NAMALWA (cell line): ENCODE measurements at regions not wholly inside any gene's neighbourhood (a gene's known extent, or its start where the extent isn't known, plus 50 kb on each side); places are given as distances from the start of the nearest gene placed in this dataset.

Source experiments
- DNase-seq: peaks from one replicate; pipeline ENCODE4 v3.0.0-alpha.2; 2015; ENCODE audit warnings: low spot score

DNA sequence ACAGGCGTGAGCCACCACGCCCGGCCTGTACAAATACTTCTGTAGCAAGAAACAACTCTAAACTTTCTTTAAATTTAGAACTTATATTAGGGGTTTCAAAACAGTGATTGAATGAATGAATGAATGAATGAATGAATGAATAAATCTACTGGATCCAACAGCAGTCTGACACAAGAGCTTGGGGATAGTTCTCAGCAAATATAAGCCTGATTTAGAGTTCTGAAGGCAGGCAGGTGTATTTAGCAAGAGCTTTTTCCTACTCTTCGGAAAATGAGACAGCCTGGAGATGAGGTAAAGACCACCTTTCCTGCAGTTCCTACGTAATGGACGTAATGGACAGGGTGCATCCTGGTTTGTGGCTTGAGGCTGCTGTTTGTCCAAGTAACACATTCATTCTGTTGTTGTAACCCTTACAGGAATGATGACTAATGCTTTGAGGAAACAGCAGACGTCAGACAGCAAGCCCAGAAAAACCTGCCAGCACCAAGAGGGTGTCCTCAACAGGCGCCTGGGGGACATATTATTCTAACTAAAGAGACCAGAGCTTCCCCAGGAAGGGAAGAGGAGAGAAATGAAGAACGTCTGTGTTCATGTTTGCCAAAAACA lies 277.4 kb upstream of the SOX5 start:
- no peak for DNase-seq

- DNase-seq: no peak
Measured at GRCh38 chr12:24224401-24224800, 274.9 kb upstream of the SOX5 start.

DNA sequence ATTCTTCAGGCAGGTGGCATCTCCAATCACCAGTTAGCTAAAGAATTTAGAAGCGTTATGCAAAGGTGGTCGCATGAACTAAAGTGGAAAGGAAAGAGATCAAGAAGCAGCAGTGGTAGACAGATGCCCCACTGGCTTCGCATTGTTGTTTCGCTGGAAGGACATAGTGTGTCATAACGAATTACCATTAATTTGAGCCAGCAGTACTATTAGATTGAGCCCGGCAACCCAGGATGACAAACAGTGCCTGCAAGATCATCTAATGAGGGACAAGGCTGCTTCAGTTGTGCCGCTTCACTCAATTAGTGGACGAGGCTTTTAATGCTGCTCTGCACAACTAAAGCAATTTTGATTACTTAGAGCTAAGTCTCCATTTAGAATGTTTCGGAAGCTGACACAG lies 274.5 kb upstream of the SOX5 start:
- no peak for DNase-seq

DNA sequence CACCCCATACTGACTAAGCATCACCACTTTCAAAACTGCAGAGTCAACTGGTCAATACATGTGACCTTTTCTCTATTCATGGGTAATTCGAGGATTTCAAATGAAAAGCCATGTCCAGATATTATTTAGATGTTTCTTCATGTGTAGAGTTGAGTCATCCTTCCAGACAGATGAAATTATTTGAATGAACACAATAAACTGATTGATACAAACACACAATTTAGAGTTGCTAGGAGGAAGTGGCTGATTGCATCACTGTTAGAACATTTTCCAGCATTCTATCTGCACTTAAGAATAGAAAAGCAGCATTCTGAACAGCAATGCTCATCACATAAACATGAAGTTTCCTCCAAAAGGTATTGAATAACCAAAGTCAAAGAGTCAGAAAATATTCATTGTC lies 273.5 kb upstream of the SOX5 start:
- no peak for DNase-seq

DNA sequence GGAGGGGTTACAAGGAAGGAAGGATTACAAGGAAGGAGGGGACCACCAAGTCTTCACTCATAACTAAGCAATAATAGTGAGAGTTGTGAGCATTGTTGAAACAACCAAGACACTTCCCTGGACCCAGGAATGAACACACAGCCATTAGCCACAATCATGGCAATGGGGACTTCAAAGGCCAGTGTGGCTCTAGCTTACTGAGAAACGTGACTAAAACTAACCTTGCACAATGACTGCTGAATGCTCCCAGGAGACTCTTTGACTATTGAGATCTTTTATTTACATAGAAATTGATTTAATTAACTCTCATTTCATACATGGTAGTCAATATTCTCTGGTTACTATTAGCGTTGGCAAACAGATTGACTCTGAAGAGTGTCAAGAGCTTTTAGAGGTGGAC lies 263.0 kb upstream of the SOX5 start:
- DNase-seq: no peak

DNA sequence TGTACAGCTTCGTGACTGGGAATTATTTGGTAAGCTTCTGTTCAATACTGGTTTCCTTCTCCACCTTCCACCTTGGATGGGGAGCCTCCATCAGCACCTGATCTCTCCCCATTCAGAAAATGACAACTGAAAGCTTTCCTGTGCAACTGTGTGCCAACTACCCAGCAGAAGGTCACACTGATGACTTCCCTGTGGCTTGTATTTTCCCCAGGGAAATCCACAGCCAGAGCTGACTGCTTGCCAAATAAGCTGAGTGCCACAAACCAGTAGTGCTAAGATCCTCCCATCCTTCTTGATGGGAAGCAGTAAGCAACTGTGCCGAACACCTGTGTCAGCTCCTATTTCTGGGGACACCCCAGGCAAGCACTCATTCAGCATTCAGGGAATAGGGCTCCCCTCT lies 257.2 kb upstream of the SOX5 start:
- no peak for DNase-seq

GRCh38 chr12:24201258-24201970 lies 251.9 kb upstream of the SOX5 start:
- no peak for DNase-seq

- DNase-seq: no peak
Measured at GRCh38 chr12:24200010-24200409, 250.5 kb upstream of the SOX5 start.

GRCh38 chr12:24198936-24199671 lies 249.6 kb upstream of the SOX5 start:
- no peak for DNase-seq

- no peak for DNase-seq
Measured at GRCh38 chr12:24198070-24198469, 248.6 kb upstream of the SOX5 start.

- DNase-seq: no peak
Measured at GRCh38 chr12:24197532-24197931, 248.1 kb upstream of the SOX5 start.

DNA sequence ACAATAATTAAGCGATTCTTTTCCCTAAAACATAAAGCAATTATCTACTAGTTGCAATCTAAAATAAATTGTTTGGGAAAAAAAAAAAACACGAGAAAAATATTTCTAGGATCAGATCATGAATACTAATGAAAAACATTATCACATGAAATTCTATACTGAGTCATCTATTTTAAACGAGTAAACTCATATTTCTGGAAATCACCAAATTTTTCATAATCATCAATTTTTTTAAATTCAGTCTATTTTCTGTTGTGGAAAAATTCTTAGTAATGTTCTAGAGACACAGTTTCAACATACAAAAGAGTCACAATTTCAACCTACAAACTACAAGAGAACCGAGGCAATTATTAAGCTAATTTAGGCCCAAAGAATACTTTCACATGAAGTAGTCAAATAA lies 245.6 kb upstream of the SOX5 start:
- no peak for DNase-seq

DNA sequence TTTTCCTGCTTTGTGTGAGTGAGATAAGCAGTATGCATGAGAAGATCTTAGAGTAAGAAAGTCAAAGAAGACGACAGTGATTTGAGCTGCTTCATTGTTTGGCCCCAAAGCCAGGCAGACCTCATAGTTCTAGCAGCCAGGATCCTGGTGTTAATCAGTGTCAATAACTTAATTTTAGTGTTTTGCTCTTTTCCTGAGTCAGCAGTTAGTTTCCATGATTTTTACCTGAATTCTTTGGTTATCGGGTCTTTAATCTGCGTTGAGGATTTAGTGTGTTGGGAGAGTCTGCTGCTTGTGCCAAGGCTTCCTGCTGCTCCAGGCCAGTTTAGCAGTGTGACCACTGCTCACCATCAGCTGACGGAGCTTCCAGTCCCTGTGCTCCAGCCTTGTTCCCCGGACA lies 241.6 kb upstream of the SOX5 start:
- DNase-seq: no peak

- no peak for DNase-seq
Measured at GRCh38 chr12:24185782-24186181, 236.3 kb upstream of the SOX5 start.

GRCh38 chr12:24177889-24178288 lies 228.4 kb upstream of the SOX5 start:
- no peak for DNase-seq

- no peak for DNase-seq
Measured at GRCh38 chr12:24175929-24176328, 226.5 kb upstream of the SOX5 start.

DNA sequence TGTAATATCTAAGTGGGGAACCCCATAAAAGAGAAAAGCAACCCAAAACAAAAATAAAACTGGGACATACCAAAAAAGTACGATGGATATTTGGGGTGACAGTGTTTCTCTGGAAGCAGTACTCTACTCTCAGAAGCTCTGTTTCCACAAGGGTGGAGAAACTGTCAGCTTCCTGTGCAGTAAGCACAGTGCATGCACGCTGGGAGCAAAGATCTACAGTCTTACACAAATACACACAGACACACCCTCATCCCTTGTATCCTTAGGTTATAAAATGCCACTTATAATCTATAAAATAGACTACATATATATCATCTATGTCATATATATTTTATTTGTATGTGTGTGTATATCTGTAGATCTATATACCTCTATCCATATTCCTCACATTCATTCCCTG lies 225.8 kb upstream of the SOX5 start:
- DNase-seq: no peak

- no peak for DNase-seq
Measured at GRCh38 chr12:24173067-24173466, 223.6 kb upstream of the SOX5 start.

DNA sequence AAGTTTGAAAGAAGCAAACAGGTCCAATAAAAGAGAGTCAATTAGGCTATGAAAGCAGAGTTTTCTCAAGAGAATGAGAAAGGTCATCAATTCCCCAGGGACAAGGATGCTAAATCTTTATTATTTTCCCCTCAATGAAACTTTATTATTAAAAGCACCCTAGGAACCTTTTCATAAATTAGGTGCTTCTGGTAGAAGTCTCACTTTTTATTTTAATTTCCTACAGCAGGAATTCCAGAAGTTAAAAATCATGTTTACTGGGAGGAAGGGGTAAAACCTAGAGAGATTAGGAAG lies 223.2 kb upstream of the SOX5 start:
- no peak for DNase-seq

DNA sequence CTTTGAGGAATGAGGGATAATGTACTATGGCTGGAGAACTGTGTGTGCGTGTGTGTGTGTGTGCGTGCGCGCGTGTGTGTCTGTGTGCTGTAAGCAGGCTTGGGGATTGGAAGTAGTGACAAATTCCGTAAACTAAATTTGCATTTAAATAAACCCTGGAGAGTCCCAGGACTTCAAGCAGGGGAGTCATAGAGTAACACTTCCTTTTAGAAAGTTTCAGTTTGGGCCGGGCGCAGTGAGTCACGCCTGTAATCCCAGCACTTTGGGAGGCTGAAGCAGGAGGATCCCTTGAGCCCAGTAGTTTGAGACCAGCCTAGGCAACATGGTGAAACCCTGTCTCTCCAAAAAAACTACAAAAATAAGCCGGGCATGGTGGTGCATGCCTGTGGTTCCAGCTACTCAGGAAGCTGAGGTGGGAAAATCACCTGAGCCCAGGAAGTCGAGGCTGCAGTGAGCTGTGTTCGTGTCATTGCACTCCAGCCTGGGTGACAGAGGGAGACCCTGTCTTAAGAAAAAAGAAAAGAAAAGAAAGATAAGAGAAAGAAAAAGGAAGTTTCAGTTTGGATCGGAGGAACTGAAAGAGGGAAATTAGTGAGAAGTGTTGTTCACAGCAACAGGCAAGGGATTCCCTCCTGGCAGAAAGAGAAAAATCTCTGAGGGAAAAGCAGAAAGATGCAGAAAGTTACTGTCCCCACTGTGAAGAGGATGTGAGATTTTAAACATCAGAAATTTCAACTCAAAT lies 222.7 kb upstream of the SOX5 start:
- DNase-seq: no peak

- DNase-seq: no peak
Measured at GRCh38 chr12:24155042-24155441, 205.6 kb upstream of the SOX5 start.

- DNase-seq: no peak
Measured at GRCh38 chr12:24153079-24153478, 203.6 kb upstream of the SOX5 start.

DNA sequence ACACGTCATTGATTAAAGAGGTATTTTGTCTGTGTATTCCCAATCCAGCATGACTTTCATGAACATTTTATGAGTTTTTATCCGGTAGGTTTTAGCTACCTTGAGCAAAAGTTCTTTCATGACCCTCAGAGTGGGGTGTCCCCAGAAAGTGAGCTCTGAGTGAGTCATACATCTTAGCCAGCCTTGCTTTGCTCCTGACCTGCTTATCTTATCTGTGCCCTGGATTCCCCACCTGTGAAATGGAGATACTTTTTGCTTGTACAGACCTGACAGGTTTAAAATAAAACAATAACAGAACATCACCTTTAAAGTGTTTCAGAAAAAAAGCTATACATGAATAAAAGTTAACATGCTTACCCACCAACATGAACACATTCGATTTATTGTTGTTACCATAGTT lies 202.8 kb upstream of the SOX5 start:
- DNase-seq: no peak
